Esophagus squamous epithelium (tissue), 4 donors: ENCODE measurements at regions not wholly inside any gene's neighbourhood (a gene's known extent, or its start where the extent isn't known, plus 50 kb on each side); places are given as distances from the start of the nearest gene placed in this dataset.

Experiments used
- CTCF ChIP-seq, 6 experiments: fragments of 450-650 bp in 4 of 6; fragments of 200-600 bp in 2 of 6; sonication (generic) in 2 of 6; IDR thresholded peaks; one replicate each; pipeline ENCODE4 v1.5.1; 2016 to 2019; ENCODE audit warnings: antibody characterized with exemption in 6 of 6, mild to moderate bottlenecking in 4 of 6, moderate library complexity in 4 of 6
- POLR2A ChIP-seq, 4 donors: fragments of 450-650 bp; IDR thresholded peaks; one replicate each; pipeline ENCODE4 v1.6.1; 2017; ENCODE audit warnings: antibody characterized with exemption in 4 of 4, mild to moderate bottlenecking in 4 of 4, moderate library complexity in 3 of 4

- TF ChIP-seq CTCF (IDR thresholded peaks at IDR 0.05) (no peak), POLR2A (IDR thresholded peaks at IDR 0.05) (no peak)
These were observed 297.8 kb downstream of the ARL4A start for GRCh38 chr7:12985228-12985627.
